Cardiac fibroblast (primary cell): ENCODE measurements at regions not wholly inside any gene's neighbourhood (a gene's known extent, or its start where the extent isn't known, plus 50 kb on each side); places are given as distances from the start of the nearest gene placed in this dataset.

ENCODE experiments used
- DNase-seq, 2 donors: peaks; one replicate each; pipeline versions ENCODE4 v3.0.0 to v3.0.0-alpha.2; 2010; ENCODE audit warnings: low read depth in 2 of 2
- H3K4me3 ChIP-seq, 2 donors: replicated peaks in 1 of 2; 1 replicate in 1 of 2; 2 replicates in 1 of 2; pipeline ENCODE4 v1.5.1; 2011; ENCODE audit warnings: low read depth in 2 of 2, low read length in 2 of 2, mild to moderate bottlenecking in 2 of 2, moderate library complexity in 1 of 2
- TF ChIP-seq, protein P1 (sequence below): IDR thresholded peaks from one replicate; pipeline ENCODE4 v1.5.1; 2011; ENCODE audit warnings: low read depth, mild to moderate bottlenecking, low read length, inconsistent platforms

DNA sequence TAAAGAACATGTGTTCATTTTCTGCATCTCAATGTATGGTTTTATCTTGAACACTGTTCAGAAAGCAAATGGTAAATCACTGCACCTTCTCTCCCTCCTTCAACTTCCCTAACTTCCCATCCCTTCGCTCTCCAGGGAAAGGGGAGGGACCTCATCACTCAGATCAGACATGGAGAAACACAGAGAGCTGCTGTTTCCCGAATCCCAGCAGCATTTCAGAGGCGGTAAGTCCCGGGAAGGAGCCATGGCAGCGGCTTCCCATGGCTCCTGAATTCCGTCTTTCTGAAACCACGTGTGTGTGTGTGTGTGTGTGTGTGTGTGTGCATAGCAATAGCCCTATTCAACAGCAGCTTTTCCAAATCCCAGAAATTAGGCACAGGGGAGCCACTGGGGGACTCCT, 125.4 kb upstream of the TMCC3 start:
- DNase-seq = no peak
- H3K4me3 ChIP-seq = no peak overlapping the region
- TF ChIP-seq, protein P1, sequence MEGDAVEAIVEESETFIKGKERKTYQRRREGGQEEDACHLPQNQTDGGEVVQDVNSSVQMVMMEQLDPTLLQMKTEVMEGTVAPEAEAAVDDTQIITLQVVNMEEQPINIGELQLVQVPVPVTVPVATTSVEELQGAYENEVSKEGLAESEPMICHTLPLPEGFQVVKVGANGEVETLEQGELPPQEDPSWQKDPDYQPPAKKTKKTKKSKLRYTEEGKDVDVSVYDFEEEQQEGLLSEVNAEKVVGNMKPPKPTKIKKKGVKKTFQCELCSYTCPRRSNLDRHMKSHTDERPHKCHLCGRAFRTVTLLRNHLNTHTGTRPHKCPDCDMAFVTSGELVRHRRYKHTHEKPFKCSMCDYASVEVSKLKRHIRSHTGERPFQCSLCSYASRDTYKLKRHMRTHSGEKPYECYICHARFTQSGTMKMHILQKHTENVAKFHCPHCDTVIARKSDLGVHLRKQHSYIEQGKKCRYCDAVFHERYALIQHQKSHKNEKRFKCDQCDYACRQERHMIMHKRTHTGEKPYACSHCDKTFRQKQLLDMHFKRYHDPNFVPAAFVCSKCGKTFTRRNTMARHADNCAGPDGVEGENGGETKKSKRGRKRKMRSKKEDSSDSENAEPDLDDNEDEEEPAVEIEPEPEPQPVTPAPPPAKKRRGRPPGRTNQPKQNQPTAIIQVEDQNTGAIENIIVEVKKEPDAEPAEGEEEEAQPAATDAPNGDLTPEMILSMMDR = no peak

- no peak overlapping the region for H3K4me3 ChIP-seq
These were observed 121.4 kb upstream of the TMCC3 start for GRCh38 chr12:94771741-94772140.

GRCh38 chr12:94771199-94771598, 120.8 kb upstream of the TMCC3 start:
- DNase-seq = no peak
- no peak overlapping the region for H3K4me3 ChIP-seq
- TF ChIP-seq, protein P1 = no peak

More at GRCh38 chr12:94771741-94772140, 121.4 kb upstream of the TMCC3 start:
- TF ChIP-seq, protein P1 = no peak
- DNase-seq = no peak

GRCh38 chr12:94770791-94771190, 120.4 kb upstream of the TMCC3 start:
- DNase-seq = no peak
- no peak overlapping the region for H3K4me3 ChIP-seq
- TF ChIP-seq, protein P1 = no peak

GRCh38 chr12:94769776-94770759, 119.7 kb upstream of the TMCC3 start:
- DNase-seq = no peak
- TF ChIP-seq, protein P1 = no peak
- no peak overlapping the region for H3K4me3 ChIP-seq

GRCh38 chr12:94769047-94769420, 118.7 kb upstream of the TMCC3 start:
- TF ChIP-seq, protein P1 = no peak
- no peak for DNase-seq
- no peak overlapping the region for H3K4me3 ChIP-seq
